ENCODE measurements at regions not wholly inside any gene's neighbourhood (a gene's known extent, or its start where the extent isn't known, plus 50 kb on each side); places are given as distances from the start of the nearest gene placed in this dataset.

DNA sequence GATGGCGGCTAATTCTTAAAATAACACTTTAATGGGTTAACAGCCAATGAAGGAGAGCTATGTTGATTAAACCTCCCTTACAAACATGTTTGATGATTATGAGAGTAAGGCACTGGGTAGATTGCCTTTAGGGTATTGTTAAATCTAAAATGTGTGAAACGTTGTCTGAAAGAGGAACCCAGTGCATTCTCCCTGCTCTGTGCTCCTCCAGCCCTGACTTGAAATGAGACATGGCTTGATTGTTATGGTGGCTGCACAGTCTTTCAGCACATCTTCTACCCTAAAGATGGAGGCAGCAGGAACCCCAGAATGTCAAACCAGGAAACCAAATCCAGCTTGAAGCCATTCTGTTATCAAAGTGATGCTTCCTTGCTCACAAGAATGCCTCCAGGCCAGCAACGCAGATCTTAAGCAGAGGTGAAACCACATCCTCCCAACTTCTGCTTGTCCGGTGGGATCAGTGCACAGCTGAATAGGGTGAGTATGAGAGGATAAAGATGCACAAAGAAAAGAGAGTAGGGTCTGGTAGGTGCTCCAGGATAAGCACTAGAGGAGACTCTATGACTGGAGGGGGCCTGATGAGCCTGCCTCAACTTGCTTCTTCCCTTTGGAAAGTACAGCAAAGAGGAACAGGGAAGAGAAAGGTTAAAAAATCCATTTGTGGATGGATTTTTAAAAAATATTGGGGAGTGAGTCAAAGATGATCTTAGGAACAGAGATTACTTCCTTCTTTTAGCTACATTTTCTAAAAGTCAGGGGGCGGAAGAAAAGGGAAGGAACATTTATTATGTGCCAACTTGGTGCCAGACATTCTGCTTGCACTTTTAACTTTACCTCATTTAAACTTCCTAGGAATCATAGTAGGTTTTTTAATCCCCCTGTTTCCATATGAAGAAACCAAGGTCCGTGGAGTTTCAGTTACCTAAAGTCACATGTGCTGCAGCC, 523.0 kb downstream of the TXNL1 start:
- TF ChIP-seq EZH2 (IDR thresholded peaks at IDR 0.05; ENCODE audit: low read depth, low read length, severe bottlenecking) (no peak), YY1 (IDR thresholded peaks at IDR 0.05; ENCODE audit: low read depth, low read length) (no peak), NRF1 (IDR thresholded peaks at IDR 0.05; ENCODE audit: low read depth, low read length) (no peak), EP300 (IDR thresholded peaks at IDR 0.05; ENCODE audit: borderline replicate concordance in 1 of 2, low read depth in 2 of 2, low read length in 2 of 2) (no peak), CHD2 (IDR thresholded peaks at IDR 0.05; ENCODE audit: low read length) (no peak), CBX8 (IDR thresholded peaks at IDR 0.05; ENCODE audit: borderline replicate concordance, low read depth, low read length) (no peak), POLR2A (IDR thresholded peaks at IDR 0.05; ENCODE audit: control extremely low read depth in 1 of 2, low read depth in 2 of 2, low read length in 2 of 2) (no peak)
- TF ChIP-seq, protein P1, sequence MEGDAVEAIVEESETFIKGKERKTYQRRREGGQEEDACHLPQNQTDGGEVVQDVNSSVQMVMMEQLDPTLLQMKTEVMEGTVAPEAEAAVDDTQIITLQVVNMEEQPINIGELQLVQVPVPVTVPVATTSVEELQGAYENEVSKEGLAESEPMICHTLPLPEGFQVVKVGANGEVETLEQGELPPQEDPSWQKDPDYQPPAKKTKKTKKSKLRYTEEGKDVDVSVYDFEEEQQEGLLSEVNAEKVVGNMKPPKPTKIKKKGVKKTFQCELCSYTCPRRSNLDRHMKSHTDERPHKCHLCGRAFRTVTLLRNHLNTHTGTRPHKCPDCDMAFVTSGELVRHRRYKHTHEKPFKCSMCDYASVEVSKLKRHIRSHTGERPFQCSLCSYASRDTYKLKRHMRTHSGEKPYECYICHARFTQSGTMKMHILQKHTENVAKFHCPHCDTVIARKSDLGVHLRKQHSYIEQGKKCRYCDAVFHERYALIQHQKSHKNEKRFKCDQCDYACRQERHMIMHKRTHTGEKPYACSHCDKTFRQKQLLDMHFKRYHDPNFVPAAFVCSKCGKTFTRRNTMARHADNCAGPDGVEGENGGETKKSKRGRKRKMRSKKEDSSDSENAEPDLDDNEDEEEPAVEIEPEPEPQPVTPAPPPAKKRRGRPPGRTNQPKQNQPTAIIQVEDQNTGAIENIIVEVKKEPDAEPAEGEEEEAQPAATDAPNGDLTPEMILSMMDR (IDR thresholded peaks at IDR 0.05; ENCODE audit: control extremely low read depth in 1 of 3, insufficient read depth in 1 of 3, low read depth in 1 of 3, low read length in 3 of 3) = no peak

All from H1 (cell line).